HT-29 (cell line): ENCODE measurements at regions not wholly inside any gene's neighbourhood (a gene's known extent, or its start where the extent isn't known, plus 50 kb on each side); places are given as distances from the start of the nearest gene placed in this dataset.
A peak's percentile ranks its signal among the peaks of the same experiment; 100 is the strongest.
"Not testable (repeated sequence)": the region's sequence is repeated elsewhere in the genome, so short reads cannot be mapped to it uniquely, and the experiment has no call there.

Experiments
- DNase-seq: peaks from one replicate; pipeline ENCODE4 v3.0.0-alpha.2; 2015; ENCODE audit warnings: low spot score

DNA sequence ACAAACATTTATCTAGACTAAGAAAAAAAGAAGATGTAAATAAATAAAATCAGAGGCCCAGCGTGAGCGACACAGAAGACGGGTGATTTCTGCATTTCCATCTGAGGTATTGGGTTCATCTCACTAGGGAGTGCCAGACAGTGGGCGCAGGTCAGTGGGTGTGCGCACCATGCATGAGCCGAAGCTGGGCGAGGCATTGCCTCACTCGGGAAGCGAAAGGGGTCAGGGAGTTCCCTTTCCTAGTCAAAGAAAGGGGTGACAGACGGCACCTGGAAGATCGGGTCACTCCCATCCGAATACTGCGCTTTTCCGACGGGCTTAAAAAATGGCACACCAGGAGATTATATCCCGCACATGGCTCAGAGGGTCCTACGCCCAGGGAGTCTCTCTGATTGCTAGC, 79.5 kb upstream of the ABCD2 start:
- not testable (repeated sequence) for DNase-seq

DNA sequence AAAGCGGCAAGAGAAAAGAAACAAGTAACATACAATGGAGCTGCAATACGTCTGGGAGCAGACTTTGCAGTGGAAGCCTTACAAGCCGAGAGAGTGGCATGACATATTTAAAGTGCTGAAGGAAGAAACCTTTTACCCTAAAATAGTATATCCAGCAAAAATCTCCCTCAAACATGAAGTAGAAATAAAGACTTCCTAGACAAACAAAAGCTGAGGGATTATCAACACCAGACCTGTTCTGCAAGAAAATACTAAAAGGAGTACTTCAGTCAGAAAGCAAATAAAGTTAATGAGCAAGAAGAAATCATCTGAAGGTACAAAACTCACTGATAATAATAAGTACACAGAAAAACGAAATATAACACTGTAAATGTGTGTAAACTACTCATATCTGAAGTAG, 77.5 kb upstream of the ABCD2 start:
- DNase-seq, result peak; percentile 33

DNA sequence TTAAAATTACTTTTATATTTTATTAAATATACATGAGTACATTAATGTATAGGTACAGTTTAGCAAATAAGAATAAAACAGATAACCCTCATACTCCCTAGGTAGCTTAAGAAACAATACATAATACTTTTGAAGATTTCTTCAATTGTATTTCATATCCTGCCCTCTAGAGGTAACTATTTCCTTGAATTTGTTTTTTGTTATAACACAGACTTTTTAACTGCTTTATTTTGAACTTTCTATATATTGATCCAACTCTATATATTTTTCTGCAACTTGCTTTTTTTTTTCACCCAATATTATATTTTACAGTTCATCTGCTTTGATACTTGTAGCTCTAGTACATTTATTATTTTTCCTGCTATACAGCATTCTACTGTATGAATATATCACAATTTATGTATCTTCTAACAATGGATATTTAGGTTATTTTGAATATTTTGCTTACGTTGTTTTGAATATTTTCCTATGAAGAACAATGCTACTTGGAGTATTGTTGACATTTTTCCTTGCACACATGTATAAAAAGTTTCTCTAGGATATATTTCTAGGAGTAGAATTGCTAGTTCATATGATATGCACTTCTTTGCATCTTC, 72.8 kb upstream of the ABCD2 start:
- DNase-seq, result no peak

GRCh38 chr12:39685854-39686657, 66.5 kb upstream of the ABCD2 start:
- DNase-seq, result no peak

DNA sequence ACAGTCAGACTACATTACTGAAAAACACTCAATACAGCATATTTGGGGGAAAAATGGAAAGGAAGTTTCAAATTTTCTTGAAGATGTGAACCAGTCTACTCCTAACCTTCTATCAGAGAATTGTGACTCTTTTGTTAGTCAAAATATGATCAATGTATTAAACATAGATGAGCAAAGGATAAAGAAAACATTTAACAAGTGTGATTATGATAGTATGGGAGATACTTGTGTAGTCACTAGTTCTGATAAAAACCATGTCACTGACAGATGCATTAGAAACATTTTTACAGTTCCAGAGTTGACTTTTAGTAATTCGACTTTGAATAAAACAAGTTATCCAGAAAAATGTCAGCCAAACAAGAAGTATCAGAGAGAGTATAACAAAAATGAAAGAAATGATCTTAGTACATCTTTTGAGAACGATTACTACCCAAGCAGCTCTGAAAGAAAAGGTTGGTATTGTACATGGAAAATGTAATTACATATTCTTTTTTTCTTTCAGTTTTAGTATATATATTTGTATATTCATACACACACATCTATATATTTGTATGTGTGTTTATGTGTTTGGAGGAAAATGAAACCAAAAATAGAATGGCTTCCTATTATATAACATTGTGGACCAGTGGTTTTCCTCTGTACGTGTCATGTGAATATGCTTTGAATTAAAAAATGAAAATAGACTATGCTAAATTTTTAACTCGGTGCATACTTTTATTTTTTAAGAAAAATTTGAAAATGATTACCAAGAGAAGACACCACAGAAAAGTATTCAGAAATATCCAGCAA, 63.3 kb upstream of the ABCD2 start:
- no peak for DNase-seq

GRCh38 chr12:39675263-39675662, 55.7 kb upstream of the ABCD2 start:
- DNase-seq, result no peak

DNA sequence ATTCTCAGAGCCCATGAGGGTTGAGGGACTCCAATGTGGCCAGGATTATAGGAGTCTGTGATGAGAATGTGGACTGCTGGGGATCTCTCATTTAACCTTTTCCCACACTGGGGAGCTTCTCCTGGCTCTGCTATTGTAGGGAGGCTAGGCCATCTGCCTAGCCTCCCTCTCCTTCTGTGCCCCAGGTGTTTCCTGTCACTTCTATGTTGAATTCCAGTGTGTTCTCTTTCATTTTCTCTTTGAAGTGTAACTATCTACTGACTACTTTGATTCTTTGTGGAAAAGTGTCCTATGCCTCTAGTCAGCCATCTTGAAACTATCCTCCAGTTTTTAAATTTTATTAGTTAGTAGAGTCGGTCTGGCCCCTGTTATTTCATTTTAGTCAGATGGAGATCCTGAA, 53.4 kb upstream of the ABCD2 start:
- no peak for DNase-seq

GRCh38 chr12:39671898-39672875, 52.6 kb upstream of the ABCD2 start:
- DNase-seq, result no peak

GRCh38 chr12:39669539-39669938, 49.9 kb upstream of the ABCD2 start:
- peak; percentile 51 for DNase-seq
